Suprapubic skin (tissue), 4 donors: ENCODE measurements at regions not wholly inside any gene's neighbourhood (a gene's known extent, or its start where the extent isn't known, plus 50 kb on each side); places are given as distances from the start of the nearest gene placed in this dataset.

Experiments used
- DNase-seq, 2 donors: peaks; one replicate each; pipeline ENCODE4 v3.0.0-alpha.2; 2019; ENCODE audit warnings: low spot score in 2 of 2
- H3K27ac ChIP-seq: fragments of 200-600 bp; sonication (generic); one replicate; pipeline ENCODE4 v1.5.1; 2019
- H3K27me3 ChIP-seq: fragments of 200-600 bp; sonication (generic); one replicate; pipeline ENCODE4 v1.5.1; 2019
- H3K36me3 ChIP-seq: fragments of 200-600 bp; sonication (generic); one replicate; pipeline ENCODE4 v1.5.1; 2019
- H3K4me1 ChIP-seq: fragments of 200-600 bp; sonication (generic); one replicate; pipeline ENCODE4 v1.5.1; 2019
- H3K4me3 ChIP-seq: fragments of 200-600 bp; sonication (generic); one replicate; pipeline ENCODE4 v1.5.1; 2019; ENCODE audit warnings: mild to moderate bottlenecking
- H3K9me3 ChIP-seq: fragments of 200-600 bp; sonication (generic); one replicate; pipeline ENCODE4 v1.5.1; 2019
- EP300 ChIP-seq: sonication (generic); formaldehyde crosslinking; IDR thresholded peaks from one replicate; pipeline ENCODE4 v1.6.1; 2017; ENCODE audit warnings: antibody characterized with exemption
- POLR2A ChIP-seq, 2 donors: fragments of 450-650 bp; IDR thresholded peaks; one replicate each; pipeline ENCODE4 v1.6.1; 2017; ENCODE audit warnings: antibody characterized with exemption in 2 of 2, mild to moderate bottlenecking in 2 of 2, moderate library complexity in 2 of 2
- POLR2AphosphoS5 ChIP-seq, 3 donors: sonication (generic); formaldehyde crosslinking; IDR thresholded peaks; one replicate each; pipeline ENCODE4 v1.6.1; 2017; ENCODE audit warnings: antibody characterized with exemption in 3 of 3
- WGBS: methylation state at CpG from one replicate; pipeline ENCODE4 v1.1.5; 2018; 5-methylcytosine and 5-hydroxymethylcytosine counted together
- TF ChIP-seq, protein P1 (sequence below), 2 donors: fragments of 200-600 bp in 1 of 2; fragments of 450-650 bp in 1 of 2; sonication (generic) in 1 of 2; IDR thresholded peaks; one replicate each; pipeline ENCODE4 v1.5.1; 2016 to 2019; ENCODE audit warnings: antibody characterized with exemption in 2 of 2, mild to moderate bottlenecking in 1 of 2, moderate library complexity in 1 of 2

DNA sequence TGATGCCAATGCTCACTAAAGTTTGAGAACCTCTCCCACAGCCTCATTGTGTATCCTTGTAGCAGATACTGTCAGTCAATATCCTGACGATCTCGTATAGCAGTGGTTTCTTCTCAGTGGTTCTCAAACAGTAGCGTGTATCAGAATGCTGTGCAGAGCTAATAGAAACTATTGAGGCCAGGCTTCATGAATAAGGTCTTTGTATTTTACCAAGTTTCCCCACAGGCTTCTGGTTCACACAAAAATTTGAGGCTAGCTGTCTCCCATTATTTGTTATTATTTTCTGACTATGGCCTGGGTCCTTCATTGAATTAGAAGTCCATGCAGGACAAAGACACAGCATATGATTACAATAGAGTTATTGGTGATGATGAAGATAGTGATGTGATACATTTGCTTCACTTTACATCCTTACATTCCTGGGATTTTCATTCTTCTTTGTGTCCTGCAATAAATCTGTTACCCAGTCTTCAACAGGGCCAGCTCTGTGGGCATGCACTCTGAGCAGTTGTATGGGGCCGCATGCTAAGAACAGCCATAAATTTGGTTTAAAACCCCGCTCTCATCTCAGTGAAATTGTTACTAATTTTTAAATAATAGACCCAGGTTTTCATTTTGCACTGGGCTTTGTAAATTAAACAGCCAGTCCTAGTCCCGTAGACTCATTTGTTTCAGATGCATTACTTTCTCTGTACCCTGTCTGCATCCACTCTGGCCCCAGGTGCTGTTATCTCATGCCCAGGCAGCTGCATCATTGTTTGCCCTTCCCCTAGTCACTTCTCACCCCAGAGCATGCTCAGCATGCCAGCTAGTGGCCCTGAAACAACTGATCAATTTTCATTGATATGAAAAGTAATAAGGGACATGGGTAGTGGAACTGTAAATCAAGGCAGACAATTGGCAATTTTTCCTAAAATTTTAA, 199.9 kb upstream of the PIK3R1 start:
- Histone ChIP-seq H3K36me3 (no peaks in the 10 kb centered on the region), H3K4me3 (no peak overlapping the region), H3K27me3 (no peaks in the 10 kb centered on the region), H3K4me1 (no peaks in the 10 kb centered on the region), H3K9me3 (no peaks in the 10 kb centered on the region), H3K27ac (no peak overlapping the region)
- WGBS, result 72% methylated on average over 6 of the region's 6 CpGs
- TF ChIP-seq, protein P1, sequence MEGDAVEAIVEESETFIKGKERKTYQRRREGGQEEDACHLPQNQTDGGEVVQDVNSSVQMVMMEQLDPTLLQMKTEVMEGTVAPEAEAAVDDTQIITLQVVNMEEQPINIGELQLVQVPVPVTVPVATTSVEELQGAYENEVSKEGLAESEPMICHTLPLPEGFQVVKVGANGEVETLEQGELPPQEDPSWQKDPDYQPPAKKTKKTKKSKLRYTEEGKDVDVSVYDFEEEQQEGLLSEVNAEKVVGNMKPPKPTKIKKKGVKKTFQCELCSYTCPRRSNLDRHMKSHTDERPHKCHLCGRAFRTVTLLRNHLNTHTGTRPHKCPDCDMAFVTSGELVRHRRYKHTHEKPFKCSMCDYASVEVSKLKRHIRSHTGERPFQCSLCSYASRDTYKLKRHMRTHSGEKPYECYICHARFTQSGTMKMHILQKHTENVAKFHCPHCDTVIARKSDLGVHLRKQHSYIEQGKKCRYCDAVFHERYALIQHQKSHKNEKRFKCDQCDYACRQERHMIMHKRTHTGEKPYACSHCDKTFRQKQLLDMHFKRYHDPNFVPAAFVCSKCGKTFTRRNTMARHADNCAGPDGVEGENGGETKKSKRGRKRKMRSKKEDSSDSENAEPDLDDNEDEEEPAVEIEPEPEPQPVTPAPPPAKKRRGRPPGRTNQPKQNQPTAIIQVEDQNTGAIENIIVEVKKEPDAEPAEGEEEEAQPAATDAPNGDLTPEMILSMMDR (IDR thresholded peaks at IDR 0.05), result no peak
- TF ChIP-seq EP300 (no peak), POLR2A (IDR thresholded peaks at IDR 0.05) (no peak), POLR2AphosphoS5 (IDR thresholded peaks at IDR 0.05) (no peak)
- no peak for DNase-seq

DNA sequence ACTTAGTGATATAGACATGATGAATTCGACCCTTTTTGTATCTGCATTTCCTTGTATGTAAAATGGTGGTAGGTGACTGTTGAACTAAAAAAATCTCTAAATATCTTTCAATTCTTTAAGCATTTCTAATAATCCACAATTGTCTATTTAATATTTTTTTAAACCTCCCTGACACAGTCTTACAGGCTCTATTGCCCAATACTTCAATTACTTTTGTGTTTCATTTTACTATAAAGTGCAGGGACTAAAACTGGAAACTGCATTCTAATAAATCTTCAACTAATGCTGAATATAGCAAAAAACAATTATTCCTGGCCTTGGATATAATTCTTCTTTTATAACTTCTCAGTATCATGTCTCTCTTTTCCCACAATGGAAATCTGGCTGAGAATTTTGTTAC, 202.7 kb upstream of the PIK3R1 start:
- Histone ChIP-seq H3K4me1 (no peaks in the 10 kb centered on the region), H3K27me3 (no peaks in the 10 kb centered on the region), H3K9me3 (no peaks in the 10 kb centered on the region), H3K36me3 (no peaks in the 10 kb centered on the region), H3K27ac (no peak overlapping the region), H3K4me3 (no peak overlapping the region)
- WGBS, result 69% methylated on average over 1 of the region's 1 CpG
- no peak for DNase-seq
- TF ChIP-seq, protein P1 (IDR thresholded peaks at IDR 0.05), result no peak
- TF ChIP-seq EP300 (no peak), POLR2A (IDR thresholded peaks at IDR 0.05) (no peak), POLR2AphosphoS5 (IDR thresholded peaks at IDR 0.05) (no peak)

DNA sequence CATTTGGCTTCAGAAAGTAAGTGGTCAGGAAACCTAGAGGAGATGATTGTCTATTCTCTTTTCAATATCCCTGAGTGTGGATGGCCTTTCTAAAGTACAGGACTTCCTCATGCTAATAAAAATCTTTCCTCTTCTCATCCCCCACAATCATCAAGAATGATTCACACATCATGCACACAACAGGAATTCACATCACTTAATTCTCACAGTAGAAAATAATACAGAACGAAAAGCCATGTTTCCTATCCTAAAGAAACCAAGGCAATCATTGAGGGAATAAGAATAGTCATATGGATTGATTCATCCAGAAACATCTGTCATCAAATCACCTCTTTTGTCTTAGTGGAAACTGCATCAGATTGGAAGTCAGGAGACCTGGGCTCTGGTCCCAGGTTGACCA, 203.1 kb upstream of the PIK3R1 start:
- TF ChIP-seq, protein P1 (IDR thresholded peaks at IDR 0.05), result no peak
- TF ChIP-seq POLR2AphosphoS5 (IDR thresholded peaks at IDR 0.05) (no peak), EP300 (no peak), POLR2A (IDR thresholded peaks at IDR 0.05) (no peak)
- DNase-seq, result no peak
- Histone ChIP-seq H3K4me1 (no peaks in the 10 kb centered on the region), H3K27ac (no peak overlapping the region), H3K36me3 (no peaks in the 10 kb centered on the region), H3K27me3 (no peaks in the 10 kb centered on the region), H3K4me3 (no peak overlapping the region), H3K9me3 (no peaks in the 10 kb centered on the region)
- WGBS, result 0% methylated on average over 1 of the region's 1 CpG

DNA sequence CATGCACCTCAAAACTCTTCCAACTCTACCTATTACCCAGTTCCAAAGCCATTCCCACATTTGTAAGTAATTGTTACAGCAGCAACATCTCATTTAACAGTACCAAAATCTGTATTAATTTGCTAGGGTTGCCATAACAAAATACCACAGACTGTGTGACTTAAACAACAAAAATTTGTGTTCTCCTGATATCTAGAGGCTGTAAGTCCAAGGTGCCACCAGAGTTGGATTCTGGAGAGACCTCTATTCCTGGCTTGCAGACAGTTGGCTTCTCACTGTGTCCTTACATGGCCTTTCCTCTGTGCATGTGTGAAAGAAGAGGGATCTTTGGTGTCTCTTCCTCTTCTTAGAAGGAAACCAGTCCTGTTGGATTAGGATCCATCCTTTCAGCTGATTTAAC, 203.8 kb upstream of the PIK3R1 start:
- TF ChIP-seq POLR2A (IDR thresholded peaks at IDR 0.05) (no peak), POLR2AphosphoS5 (IDR thresholded peaks at IDR 0.05) (no peak), EP300 (no peak)
- TF ChIP-seq, protein P1 (IDR thresholded peaks at IDR 0.05), result no peak
- no peaks in the 10 kb centered on the region for H3K4me1 ChIP-seq
- H3K27me3 ChIP-seq, result no peaks in the 10 kb centered on the region

DNA sequence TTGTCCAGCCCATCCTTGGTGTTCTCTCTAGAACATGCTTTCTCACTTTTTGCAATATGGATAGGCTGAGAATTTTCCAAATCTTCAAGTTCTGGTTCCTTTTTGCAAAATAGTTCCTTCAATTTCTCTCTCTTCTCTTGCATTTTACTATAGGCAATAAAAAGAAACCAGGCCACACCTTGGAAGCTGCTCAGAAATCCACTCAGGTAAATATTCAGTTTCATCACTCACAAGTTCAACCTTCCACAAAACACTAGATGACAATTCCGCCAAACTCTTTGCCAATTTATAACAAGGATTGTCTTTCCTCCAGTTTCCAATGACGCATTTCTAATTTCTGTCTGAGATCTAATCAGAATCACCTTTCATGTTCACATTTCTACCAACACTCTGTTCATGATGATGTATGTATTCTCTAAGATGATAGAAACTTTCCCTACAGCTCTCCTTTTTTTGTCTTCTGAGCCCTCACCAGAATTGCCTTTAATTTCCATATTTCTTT, 204.2 kb upstream of the PIK3R1 start:
- Histone ChIP-seq H3K27me3 (no peaks in the 10 kb centered on the region), H3K4me3 (no peak overlapping the region), H3K9me3 (no peaks in the 10 kb centered on the region), H3K36me3 (no peaks in the 10 kb centered on the region), H3K27ac (no peak overlapping the region), H3K4me1 (no peaks in the 10 kb centered on the region)
- no peak for DNase-seq
- WGBS, result 92% methylated on average over 2 of the region's 2 CpGs
- no peak for TF ChIP-seq POLR2AphosphoS5 (IDR thresholded peaks at IDR 0.05)
- TF ChIP-seq, protein P1 (IDR thresholded peaks at IDR 0.05), result no peak
- TF ChIP-seq POLR2A (IDR thresholded peaks at IDR 0.05), result no peak
- no peak for TF ChIP-seq EP300

More for the DNA sequence above, 203.8 kb upstream of the PIK3R1 start:
- Histone ChIP-seq H3K4me3 (no peak overlapping the region), H3K9me3 (no peaks in the 10 kb centered on the region), H3K36me3 (no peaks in the 10 kb centered on the region), H3K27ac (no peak overlapping the region)
- no peak for DNase-seq
